ENCODE measurements at regions not wholly inside any gene's neighbourhood (a gene's known extent, or its start where the extent isn't known, plus 50 kb on each side); places are given as distances from the start of the nearest gene placed in this dataset.

GRCh38 chr10:58140054-58140453, 127.6 kb downstream of the IPMK start:
- TF ChIP-seq CTCF (IDR thresholded peaks at IDR 0.05) (no peak), EZH2 (IDR thresholded peaks at IDR 0.05; ENCODE audit: borderline replicate concordance, insufficient read depth, low read depth, low read length, poor library complexity, severe bottlenecking) (no peak)
